ENCODE measurements at regions not wholly inside any gene's neighbourhood (a gene's known extent, or its start where the extent isn't known, plus 50 kb on each side); places are given as distances from the start of the nearest gene placed in this dataset.

GRCh38 chr13:71382285-71382684 is 484.7 kb downstream of the DACH1 start:
- no peak for TF ChIP-seq CTCF (IDR thresholded peaks at IDR 0.05)

GRCh38 chr13:71380191-71380590 is 486.8 kb downstream of the DACH1 start:
- intact Hi-C loops (cut with DNase I): no loop called here

More at GRCh38 chr13:71382285-71382684, 484.7 kb downstream of the DACH1 start:
- Histone ChIP-seq H3K4me1 (no peaks in the 10 kb centered on the region), H3K27me3 (no peaks in the 10 kb centered on the region), H3K4me3 (no peak overlapping the region), H3K36me3 (no peaks in the 10 kb centered on the region), H3K9me3 (no peaks in the 10 kb centered on the region), H3K27ac (no peak overlapping the region)
- intact Hi-C loops (cut with DNase I): no loop called here
- no peak for DNase-seq (ENCODE audit: low spot score in 2 of 2)

GRCh38 chr13:71378961-71379905 is 487.8 kb downstream of the DACH1 start:
- intact Hi-C loops (cut with DNase I): no loop called here

More at GRCh38 chr13:71380191-71380590, 486.8 kb downstream of the DACH1 start:
- Histone ChIP-seq H3K9me3 (no peaks in the 10 kb centered on the region), H3K4me1 (no peaks in the 10 kb centered on the region), H3K36me3 (no peaks in the 10 kb centered on the region), H3K27me3 (no peaks in the 10 kb centered on the region), H3K27ac (no peak overlapping the region), H3K4me3 (no peak overlapping the region)
- DNase-seq (ENCODE audit: low spot score in 2 of 2): no peak
- TF ChIP-seq CTCF (IDR thresholded peaks at IDR 0.05): no peak

GRCh38 chr13:71374471-71375049 is 492.4 kb downstream of the DACH1 start:
- H3K27ac ChIP-seq: no peak overlapping the region
- no peaks in the 10 kb centered on the region for H3K27me3 ChIP-seq
- no peaks in the 10 kb centered on the region for H3K4me1 ChIP-seq
- DNase-seq (ENCODE audit: low spot score in 2 of 2): no peak
- no peaks in the 10 kb centered on the region for H3K9me3 ChIP-seq
- H3K36me3 ChIP-seq: no peaks in the 10 kb centered on the region
- no peak for TF ChIP-seq CTCF (IDR thresholded peaks at IDR 0.05)
- H3K4me3 ChIP-seq: no peak overlapping the region
- intact Hi-C loops (cut with DNase I): no loop called here

More at GRCh38 chr13:71378961-71379905, 487.8 kb downstream of the DACH1 start:
- H3K4me3 ChIP-seq: peak overlapping the region; percentile 18 to 21
- no peaks in the 10 kb centered on the region for H3K27me3 ChIP-seq
- H3K36me3 ChIP-seq: no peaks in the 10 kb centered on the region
- no peak overlapping the region for H3K27ac ChIP-seq
- no peak for DNase-seq (ENCODE audit: low spot score in 2 of 2)
- TF ChIP-seq CTCF (IDR thresholded peaks at IDR 0.05): no peak
- H3K4me1 ChIP-seq: no peaks in the 10 kb centered on the region
- no peaks in the 10 kb centered on the region for H3K9me3 ChIP-seq

- no peaks in the 10 kb centered on the region for H3K36me3 ChIP-seq
- no peaks in the 10 kb centered on the region for H3K9me3 ChIP-seq
- no peak overlapping the region for H3K4me3 ChIP-seq
- no peak for TF ChIP-seq CTCF (IDR thresholded peaks at IDR 0.05)
- no peak for DNase-seq (ENCODE audit: low spot score in 2 of 2)
- H3K27me3 ChIP-seq: no peaks in the 10 kb centered on the region
- no peaks in the 10 kb centered on the region for H3K4me1 ChIP-seq
- no peak overlapping the region for H3K27ac ChIP-seq
- intact Hi-C loops (cut with DNase I): no loop called here
Observed at GRCh38 chr13:71368336-71368735, 498.7 kb downstream of the DACH1 start.

All from ascending aorta (tissue), 2 donors.